H9 (cell line): ENCODE measurements at regions not wholly inside any gene's neighbourhood (a gene's known extent, or its start where the extent isn't known, plus 50 kb on each side); places are given as distances from the start of the nearest gene placed in this dataset.
"Not testable (repeated sequence)": the region's sequence is repeated elsewhere in the genome, so short reads cannot be mapped to it uniquely, and the experiment has no call there.

Experiments
- DNase-seq: peaks from one replicate; pipeline ENCODE4 v3.0.0-alpha.2; 2017
- H2AFZ ChIP-seq: one replicate; pipeline ENCODE4 v1.6.1; 2013; ENCODE audit warnings: mild to moderate bottlenecking, low read length, control low read depth, moderate library complexity
- H2AK5ac ChIP-seq: 2 replicates; pipeline ENCODE4 v1.6.1; 2013; ENCODE audit warnings: low read length, control low read depth, mixed read lengths; ENCODE audit not compliant: insufficient read length
- H2BK120ac ChIP-seq: one replicate; pipeline ENCODE4 v1.6.1; 2013; ENCODE audit warnings: low read depth, mild to moderate bottlenecking, low read length, control low read depth, inconsistent platforms; ENCODE audit not compliant: poor library complexity, severe bottlenecking
- H2BK12ac ChIP-seq: 2 replicates; pipeline ENCODE4 v1.6.1; 2013; ENCODE audit warnings: low read length, control low read depth, mixed read lengths, low read depth; ENCODE audit not compliant: insufficient read length
- H2BK15ac ChIP-seq: 2 replicates; pipeline ENCODE4 v1.6.1; 2013; ENCODE audit warnings: low read depth, low read length, control low read depth
- H2BK20ac ChIP-seq: one replicate; pipeline ENCODE4 v1.6.1; 2013; ENCODE audit warnings: low read depth, mild to moderate bottlenecking, low read length, control low read depth, inconsistent platforms; ENCODE audit not compliant: poor library complexity, severe bottlenecking
- H2BK5ac ChIP-seq: 2 replicates; pipeline ENCODE4 v1.6.1; 2013; ENCODE audit warnings: low read length, control low read depth, mixed read lengths; ENCODE audit not compliant: insufficient read length
- H3K14ac ChIP-seq: 2 replicates; pipeline ENCODE4 v1.6.1; 2013; ENCODE audit warnings: low read length, control low read depth; ENCODE audit not compliant: insufficient read depth
- H3K18ac ChIP-seq: 2 replicates; pipeline ENCODE4 v1.6.1; 2013; ENCODE audit warnings: low read depth, mild to moderate bottlenecking, mixed read lengths, low read length, control low read depth; ENCODE audit not compliant: insufficient read length
- H3K23ac ChIP-seq: 2 replicates; pipeline ENCODE4 v1.6.1; 2013; ENCODE audit warnings: low read length, control low read depth, mixed read lengths, low read depth; ENCODE audit not compliant: insufficient read length
- H3K23me2 ChIP-seq: 2 replicates; pipeline ENCODE4 v1.6.1; 2013; ENCODE audit warnings: low read depth, mild to moderate bottlenecking, mixed read lengths, low read length, control low read depth; ENCODE audit not compliant: insufficient read length, poor library complexity, severe bottlenecking
- H3K27ac ChIP-seq: 2 replicates; pipeline ENCODE4 v1.5.1; 2013; ENCODE audit warnings: low read length, control low read depth, mixed read lengths, low read depth; ENCODE audit not compliant: insufficient read length
- H3K27me3 ChIP-seq: 2 replicates; pipeline ENCODE4 v1.6.1; 2013; ENCODE audit warnings: low read length, control low read depth, inconsistent platforms; ENCODE audit not compliant: insufficient read depth
- H3K4ac ChIP-seq: 2 replicates; pipeline ENCODE4 v1.6.1; 2013; ENCODE audit warnings: low read depth, mild to moderate bottlenecking, control low read depth, inconsistent platforms, low read length, moderate library complexity
- H3K4me1 ChIP-seq: 2 replicates; pipeline ENCODE4 v1.6.1; 2013; ENCODE audit warnings: low read length, control low read depth, inconsistent platforms; ENCODE audit not compliant: insufficient read depth
- H3K4me2 ChIP-seq: 2 replicates; pipeline ENCODE4 v1.6.1; 2013; ENCODE audit warnings: low read length, control low read depth, mixed read lengths; ENCODE audit not compliant: insufficient read length, insufficient read depth
- H3K56ac ChIP-seq: 2 replicates; pipeline ENCODE4 v1.6.1; 2013; ENCODE audit warnings: low read depth, mild to moderate bottlenecking, mixed read lengths, low read length, control low read depth; ENCODE audit not compliant: insufficient read length
- H3K79me1 ChIP-seq: 2 replicates; pipeline ENCODE4 v1.6.1; 2013; ENCODE audit warnings: low read depth, mild to moderate bottlenecking, moderate library complexity, low read length, control low read depth, inconsistent platforms; ENCODE audit not compliant: insufficient read depth, poor library complexity, severe bottlenecking
- H3K79me2 ChIP-seq: 2 replicates; pipeline ENCODE4 v1.6.1; 2013; ENCODE audit warnings: low read length, control low read depth, inconsistent platforms; ENCODE audit not compliant: insufficient read depth
- H3K9ac ChIP-seq: 2 replicates; pipeline ENCODE4 v1.6.1; 2013; ENCODE audit warnings: low read length, control low read depth, mixed read lengths; ENCODE audit not compliant: insufficient read length; ENCODE audit errors: extremely low read depth
- H3K9me3 ChIP-seq: one replicate; pipeline ENCODE4 v1.6.1; 2013; ENCODE audit warnings: low read depth, low read length, inconsistent platforms; ENCODE audit not compliant: control insufficient read depth
- H3T11ph ChIP-seq: one replicate; pipeline ENCODE4 v1.6.1; 2013; ENCODE audit warnings: mild to moderate bottlenecking, low read length, control low read depth, inconsistent platforms
- H4K20me1 ChIP-seq: one replicate; pipeline ENCODE4 v1.6.1; 2013; ENCODE audit not compliant: control insufficient read depth, insufficient read length, insufficient read depth
- H4K5ac ChIP-seq: 2 replicates; pipeline ENCODE4 v1.6.1; 2013; ENCODE audit warnings: low read depth, mild to moderate bottlenecking, mixed read lengths, low read length, control low read depth; ENCODE audit not compliant: insufficient read length
- H4K8ac ChIP-seq: replicated peaks from 2 replicates; pipeline ENCODE4 v1.6.1; 2013; ENCODE audit warnings: low read length, control low read depth, mixed read lengths, low read depth; ENCODE audit not compliant: insufficient read length
- H4K91ac ChIP-seq: 2 replicates; pipeline ENCODE4 v1.6.1; 2013; ENCODE audit warnings: low read depth, mild to moderate bottlenecking, moderate library complexity, mixed read lengths, low read length, control low read depth; ENCODE audit not compliant: insufficient read length
- H3K27ac Mint-ChIP-seq, 3 experiments: 2 replicates in 2 of 3; 3 replicates in 1 of 3; pipeline ENCODE4 v1.8.0; 2020 to 2021; ENCODE audit warnings: mixed read lengths in 3 of 3, mild to moderate bottlenecking in 1 of 3, moderate library complexity in 1 of 3
- H3K27me3 Mint-ChIP-seq: 2 replicates; pipeline ENCODE4 v1.8.0; 2021; ENCODE audit warnings: low read depth, mild to moderate bottlenecking, moderate library complexity, mixed read lengths
- H3K36me3 Mint-ChIP-seq, 3 experiments: 2 replicates in 2 of 3; 3 replicates in 1 of 3; pipeline ENCODE4 v1.8.0; 2020 to 2021; ENCODE audit warnings: low read depth in 3 of 3, mixed read lengths in 3 of 3; ENCODE audit not compliant: insufficient read depth in 1 of 3
- H3K4me1 Mint-ChIP-seq, 2 experiments: 2 replicates each; pipeline ENCODE4 v1.8.0; 2020; ENCODE audit warnings: mixed read lengths in 2 of 2
- H3K4me3 Mint-ChIP-seq, 2 experiments: 2 replicates in 1 of 2; 3 replicates in 1 of 2; pipeline ENCODE4 v1.8.0; 2020 to 2021; ENCODE audit warnings: mild to moderate bottlenecking in 2 of 2, mixed read lengths in 2 of 2, moderate library complexity in 1 of 2
- H3K9me3 Mint-ChIP-seq, 2 experiments: 2 replicates in 1 of 2; 3 replicates in 1 of 2; pipeline ENCODE4 v1.8.0; 2020; ENCODE audit warnings: mild to moderate bottlenecking in 2 of 2, mixed read lengths in 2 of 2, moderate library complexity in 1 of 2
- CTCF ChIP-seq: fragments of 200-600 bp; sonication (generic); conservative IDR thresholded peaks from 3 replicates; pipeline ENCODE4 v1.8.0; 2021; ENCODE audit warnings: antibody characterized with exemption, mild to moderate bottlenecking
- WGBS: extraction: QIAGEN DNeasy Blood & Tissue Kit; methylation state at CpG from one replicate; pipeline ENCODE4 v1.1.7; 2013; ENCODE audit warnings: missing lambda C conversion rate, low lambda C conversion rate, mixed read lengths; ENCODE audit not compliant: insufficient read length; ENCODE audit errors: extremely low coverage; 5-methylcytosine and 5-hydroxymethylcytosine counted together

- Histone ChIP-seq H2BK15ac (no peak overlapping the region), H2BK12ac (no peak overlapping the region), H3K9ac (no peak overlapping the region), H3K4me1 (no peaks in the 10 kb centered on the region), H3K23ac (no peak overlapping the region), H2BK120ac (no peak overlapping the region), H2AFZ (no peak overlapping the region), H2AK5ac (no peak overlapping the region), H4K5ac (no peak overlapping the region), H3K56ac (no peak overlapping the region), H3K23me2 (no peaks in the 10 kb centered on the region), H3T11ph (no peak overlapping the region), H4K8ac (no peak overlapping the region), H4K91ac (no peak overlapping the region), H3K4me2 (no peak overlapping the region), H4K20me1 (no peaks in the 10 kb centered on the region), H2BK5ac (no peak overlapping the region), H3K9me3 (no peaks in the 10 kb centered on the region), H3K27ac (no peak overlapping the region), H3K27me3 (no peaks in the 10 kb centered on the region), H3K4ac (no peak overlapping the region), H3K79me1 (no peaks in the 10 kb centered on the region), H3K14ac (no peak overlapping the region), H3K79me2 (no peaks in the 10 kb centered on the region), H2BK20ac (no peak overlapping the region), H3K18ac (no peak overlapping the region)
- WGBS: no CpG with 5 or more reads among the region's 6 CpGs
- Mint-ChIP-seq H3K27ac (no peak overlapping the region; a peak in 1 of 7 replicates), H3K9me3 (peaks cover 0 to 2% of the 10 kb centered on the region in 2 experiments; a peak in 3 of 5 replicates), H3K36me3 (0 out of 7 replicates have a peak, but pooled peaks cover 0 to 3% (median 0%) of the 10 kb centered on the region in 3 experiments), H3K4me1 (peaks cover 0 to 2% of the 10 kb centered on the region in 2 experiments; a peak in 1 of 4 replicates), H3K4me3 (no peak overlapping the region), H3K27me3 (no peaks in the 10 kb centered on the region; the same call in 1 of the 2 replicates)
- DNase-seq: no peak
- TF ChIP-seq CTCF: no peak
These were observed 1629.5 kb upstream of the GOT2 start for GRCh38 chr16:60363566-60363965.

DNA sequence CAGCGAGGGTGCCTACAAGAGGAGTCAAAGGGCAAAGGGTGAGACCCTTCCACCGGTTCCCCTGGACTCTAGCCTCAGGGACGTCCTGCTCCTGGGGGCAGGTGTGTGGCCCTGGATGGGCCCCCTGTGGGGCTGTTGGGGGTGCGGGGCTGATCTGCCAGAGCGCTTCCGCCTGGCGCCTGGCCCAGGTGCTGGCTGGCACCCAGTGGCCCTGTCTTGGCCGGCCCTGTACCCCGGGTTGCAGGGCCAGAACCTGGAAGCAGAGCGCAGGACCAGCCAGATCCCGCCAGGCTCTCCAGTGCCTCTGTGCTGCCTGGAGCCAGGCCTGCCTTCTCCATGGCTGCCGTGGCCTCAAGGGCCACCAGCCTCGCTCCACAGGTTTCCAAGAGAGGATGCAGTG lies 1625.8 kb upstream of the GOT2 start:
- no CpG with 5 or more reads among the region's 13 CpGs for WGBS
- DNase-seq, H2BK20ac ChIP-seq, H3K4me2 ChIP-seq, H2AFZ ChIP-seq, H3K4ac ChIP-seq, H3K4me1 ChIP-seq, H3K4me3 Mint-ChIP-seq, H2BK15ac ChIP-seq, H4K5ac ChIP-seq, H3K79me1 ChIP-seq, H3K23me2 ChIP-seq, H3K36me3 Mint-ChIP-seq, H3K23ac ChIP-seq, H3K56ac ChIP-seq, H3K27ac Mint-ChIP-seq, H3K4me1 Mint-ChIP-seq, H3K27me3 Mint-ChIP-seq, H4K20me1 ChIP-seq, H3K9ac ChIP-seq, H3T11ph ChIP-seq, H3K27me3 ChIP-seq, H3K14ac ChIP-seq, H2BK12ac ChIP-seq, H3K18ac ChIP-seq, H2BK120ac ChIP-seq, H3K9me3 Mint-ChIP-seq, H4K91ac ChIP-seq, H4K8ac ChIP-seq, H3K79me2 ChIP-seq, H3K27ac ChIP-seq, H2BK5ac ChIP-seq, H3K9me3 ChIP-seq, H2AK5ac ChIP-seq: not testable (repeated sequence)
